ENCODE measurements at regions not wholly inside any gene's neighbourhood (a gene's known extent, or its start where the extent isn't known, plus 50 kb on each side); places are given as distances from the start of the nearest gene placed in this dataset.

GRCh38 chr4:154044742-154045485, 256.0 kb upstream of the SFRP2 start:
- Histone ChIP-seq H3K36me3 (ENCODE audit: control insufficient read depth, insufficient read depth, low read length) (no peaks in the 10 kb centered on the region), H3K27ac (ENCODE audit: low read length) (no peak overlapping the region), H3K4me3 (ENCODE audit: low read length) (no peak overlapping the region), H3K9me3 (ENCODE audit: control insufficient read depth, insufficient read depth, low read length) (no peaks in the 10 kb centered on the region), H3K4me1 (ENCODE audit: control insufficient read depth, insufficient read depth, low read length) (no peaks in the 10 kb centered on the region), H3K27me3 (ENCODE audit: control insufficient read depth, insufficient read depth, low read length) (no peaks in the 10 kb centered on the region)
- no peaks in the 10 kb centered on the region for H3K4me1 Mint-ChIP-seq
- no peaks in the 10 kb centered on the region for H3K36me3 Mint-ChIP-seq
- H3K4me3 Mint-ChIP-seq: no peak overlapping the region
- H3K9me3 Mint-ChIP-seq: peaks cover 0 to 5% of the 10 kb centered on the region in 2 donors
- ATAC-seq (no peak), DNase-seq (no peak)
- TF ChIP-seq CTCF (IDR thresholded peaks at IDR 0.05): no peak
- 69% methylated on average over 2 of the region's 4 CpGs for WGBS (ENCODE audit: insufficient coverage)
- intact Hi-C loops (cut with micrococcal nuclease): no loop called here
- peaks cover 3 to 6% of the 10 kb centered on the region in 2 donors for H3K27me3 Mint-ChIP-seq (ENCODE audit: low read depth in 2 of 2)
- H3K27ac Mint-ChIP-seq: no peak overlapping the region

GRCh38 chr4:154044108-154044531, 255.2 kb upstream of the SFRP2 start:
- DNase-seq: no peak
- H3K9me3 ChIP-seq (ENCODE audit: control insufficient read depth, insufficient read depth, low read length): no peaks in the 10 kb centered on the region
- 83% methylated on average over 4 of the region's 4 CpGs for WGBS (ENCODE audit: insufficient coverage)
- Mint-ChIP-seq H3K9me3 (peaks cover 0 to 5% of the 10 kb centered on the region in 2 donors), H3K27me3 (ENCODE audit: low read depth in 2 of 2) (peaks cover 3 to 6% of the 10 kb centered on the region in 2 donors), H3K27ac (no peak overlapping the region), H3K36me3 (no peaks in the 10 kb centered on the region), H3K4me1 (no peaks in the 10 kb centered on the region), H3K4me3 (no peak overlapping the region)
- no peaks in the 10 kb centered on the region for H3K4me1 ChIP-seq (ENCODE audit: control insufficient read depth, insufficient read depth, low read length)
- H3K27me3 ChIP-seq (ENCODE audit: control insufficient read depth, insufficient read depth, low read length): no peaks in the 10 kb centered on the region
- H3K4me3 ChIP-seq (ENCODE audit: low read length): no peak overlapping the region
- intact Hi-C loops (cut with micrococcal nuclease): no loop called here
- no peak for TF ChIP-seq CTCF (IDR thresholded peaks at IDR 0.05)
- no peak for ATAC-seq
- no peaks in the 10 kb centered on the region for H3K36me3 ChIP-seq (ENCODE audit: control insufficient read depth, insufficient read depth, low read length)
- no peak overlapping the region for H3K27ac ChIP-seq (ENCODE audit: low read length)

- ATAC-seq: no peak
- Histone ChIP-seq H3K36me3 (ENCODE audit: control insufficient read depth, insufficient read depth, low read length) (no peaks in the 10 kb centered on the region), H3K4me1 (ENCODE audit: control insufficient read depth, insufficient read depth, low read length) (no peaks in the 10 kb centered on the region), H3K27me3 (ENCODE audit: control insufficient read depth, insufficient read depth, low read length) (no peaks in the 10 kb centered on the region), H3K4me3 (ENCODE audit: low read length) (no peak overlapping the region), H3K27ac (ENCODE audit: low read length) (no peak overlapping the region), H3K9me3 (ENCODE audit: control insufficient read depth, insufficient read depth, low read length) (no peaks in the 10 kb centered on the region)
- Mint-ChIP-seq H3K27me3 (ENCODE audit: low read depth in 2 of 2) (peaks cover 5 to 6% of the 10 kb centered on the region in 2 donors), H3K27ac (no peak overlapping the region), H3K4me3 (no peak overlapping the region), H3K4me1 (no peaks in the 10 kb centered on the region), H3K36me3 (no peaks in the 10 kb centered on the region), H3K9me3 (peaks cover 0 to 4% of the 10 kb centered on the region in 2 donors)
- TF ChIP-seq CTCF (IDR thresholded peaks at IDR 0.05): no peak
- 83% methylated on average over 5 of the region's 5 CpGs for WGBS (ENCODE audit: insufficient coverage)
- intact Hi-C loops (cut with micrococcal nuclease): no loop called here
- no peak for DNase-seq
Measured at GRCh38 chr4:154041640-154042039, 252.8 kb upstream of the SFRP2 start.

Data from natural killer cell (primary cell).